Left ventricle myocardium inferior (tissue), 1 donor: ENCODE measurements at regions not wholly inside any gene's neighbourhood (a gene's known extent, or its start where the extent isn't known, plus 50 kb on each side); places are given as distances from the start of the nearest gene placed in this dataset.

Source experiments
- DNase-seq: peaks from one replicate; pipeline ENCODE4 v3.0.0-alpha.2; 2020
- H3K27ac ChIP-seq: fragments of 200-600 bp; replicated peaks from 2 replicates; pipeline ENCODE4 v1.8.0; 2021
- H3K27me3 ChIP-seq: fragments of 200-600 bp; 2 replicates; pipeline ENCODE4 v1.8.0; 2021; ENCODE audit warnings: low read depth
- H3K36me3 ChIP-seq: fragments of 200-600 bp; 2 replicates; pipeline ENCODE4 v1.8.0; 2021
- H3K4me1 ChIP-seq: fragments of 200-600 bp; 2 replicates; pipeline ENCODE4 v1.8.0; 2021
- H3K4me3 ChIP-seq: fragments of 200-600 bp; 2 replicates; pipeline ENCODE4 v1.8.0; 2021; ENCODE audit warnings: mild to moderate bottlenecking, moderate library complexity
- H3K9me3 ChIP-seq: fragments of 200-600 bp; replicated peaks from 2 replicates; pipeline ENCODE4 v1.8.0; 2021
- CTCF ChIP-seq: fragments of 200-600 bp; IDR thresholded peaks from 2 replicates; pipeline ENCODE4 v1.8.0; 2021; ENCODE audit warnings: antibody characterized with exemption, mild to moderate bottlenecking, borderline replicate concordance
- intact Hi-C: fragments of 100-400 bp; cut with micrococcal nuclease; formaldehyde crosslinking; loops from one replicate; pipeline ENCODE4 v1.11.0; 2022
- donor health status: DM: no; HTN: yes; CAD: no; lungs with severe emphysema.

- no peak overlapping the region for H3K27ac ChIP-seq
- H3K4me3 ChIP-seq = no peak overlapping the region
- DNase-seq = no peak
- no peak for TF ChIP-seq CTCF
- H3K36me3 ChIP-seq = no peaks in the 10 kb centered on the region
- H3K9me3 ChIP-seq = no peaks in the 10 kb centered on the region
- peaks cover 25% of the 10 kb centered on the region for H3K27me3 ChIP-seq
- H3K4me1 ChIP-seq = no peaks in the 10 kb centered on the region
- intact Hi-C loops = no loop called here
These were observed 77.2 kb upstream of the OTOS start for GRCh38 chr2:240217431-240218301.

GRCh38 chr2:240219208-240219890, 78.9 kb upstream of the OTOS start:
- intact Hi-C loops = no loop called here
- H3K4me3 ChIP-seq = no peak overlapping the region
- H3K27ac ChIP-seq = no peak overlapping the region
- peaks cover 39% of the 10 kb centered on the region for H3K27me3 ChIP-seq
- DNase-seq = no peak
- H3K9me3 ChIP-seq = no peaks in the 10 kb centered on the region
- TF ChIP-seq CTCF = no peak
- H3K4me1 ChIP-seq = no peaks in the 10 kb centered on the region
- no peaks in the 10 kb centered on the region for H3K36me3 ChIP-seq

DNA sequence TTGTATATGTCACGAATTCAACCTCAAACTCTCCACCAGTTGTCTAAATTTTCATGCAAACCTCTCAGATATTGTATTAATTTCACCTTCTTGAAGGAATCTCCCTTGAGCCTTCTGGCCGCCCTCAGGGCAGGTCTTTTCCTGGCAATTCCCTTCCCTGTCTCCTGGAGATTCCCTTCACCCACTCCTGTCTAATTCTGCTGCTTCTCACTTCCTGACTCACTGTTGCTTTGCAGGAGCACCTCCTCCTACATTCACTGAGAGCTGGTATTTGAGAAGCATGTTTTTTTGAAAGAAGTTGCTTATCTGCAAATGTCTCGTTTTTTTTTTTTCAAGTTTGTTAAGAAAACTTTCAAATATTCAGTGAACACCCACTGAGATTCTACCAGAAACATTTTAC, 79.9 kb upstream of the OTOS start:
- Histone ChIP-seq H3K4me1 (no peaks in the 10 kb centered on the region), H3K4me3 (no peak overlapping the region), H3K9me3 (no peaks in the 10 kb centered on the region), H3K27me3 (peaks cover 47% of the 10 kb centered on the region), H3K27ac (no peak overlapping the region), H3K36me3 (no peaks in the 10 kb centered on the region)
- no peak for TF ChIP-seq CTCF
- intact Hi-C loops = no loop called here
- no peak for DNase-seq

DNA sequence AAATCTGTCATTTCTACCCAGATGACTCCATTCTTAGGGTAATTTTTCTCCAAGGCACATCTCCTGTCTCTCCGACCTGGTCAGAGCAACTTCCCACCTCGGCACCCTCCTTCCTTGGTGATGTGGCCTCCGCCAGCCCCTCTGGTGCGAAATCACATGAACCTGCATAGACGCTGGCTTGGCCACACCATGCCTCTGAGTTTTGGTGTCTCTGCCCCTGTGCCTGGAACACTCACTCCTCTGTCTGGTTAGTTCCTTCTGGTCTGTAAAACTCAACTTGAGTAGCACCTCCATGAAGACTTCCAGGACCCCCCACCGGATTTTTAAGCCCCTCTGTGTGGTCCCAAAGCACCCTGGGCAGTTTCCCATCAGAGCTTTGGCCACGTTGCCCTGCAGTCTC, 83.2 kb upstream of the OTOS start:
- H3K27me3 ChIP-seq = peaks cover 43% of the 10 kb centered on the region

DNA sequence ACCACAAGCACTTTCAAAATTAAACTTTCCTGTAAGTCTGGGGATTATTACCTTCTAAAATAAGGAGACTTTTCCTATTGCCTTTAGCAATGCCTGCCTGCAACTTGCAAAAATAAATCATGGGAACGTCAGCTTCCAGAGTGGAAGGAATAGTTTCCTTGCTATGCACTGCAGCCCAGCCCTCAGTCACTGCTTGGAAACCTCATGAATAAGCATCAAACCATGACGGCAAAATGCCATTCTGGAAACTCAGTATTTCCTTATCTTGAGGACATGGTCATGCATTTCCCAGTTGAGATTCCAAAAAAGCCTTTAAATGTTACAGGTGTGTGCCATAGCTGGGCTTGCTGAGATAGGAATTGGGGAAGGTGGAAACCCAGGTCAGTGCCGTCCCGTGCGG, 84.2 kb upstream of the OTOS start:
- DNase-seq = no peak
- no peak overlapping the region for H3K27ac ChIP-seq
- peaks cover 10% of the 10 kb centered on the region for H3K9me3 ChIP-seq
- intact Hi-C loops = no loop called here
- TF ChIP-seq CTCF = no peak
- no peaks in the 10 kb centered on the region for H3K36me3 ChIP-seq
- H3K4me1 ChIP-seq = no peaks in the 10 kb centered on the region
- H3K27me3 ChIP-seq = peaks cover 43% of the 10 kb centered on the region
- H3K4me3 ChIP-seq = no peak overlapping the region

More for the DNA sequence above, 83.2 kb upstream of the OTOS start:
- Histone ChIP-seq H3K4me1 (no peaks in the 10 kb centered on the region), H3K36me3 (no peaks in the 10 kb centered on the region), H3K27ac (no peak overlapping the region), H3K9me3 (no peaks in the 10 kb centered on the region), H3K4me3 (no peak overlapping the region)
- no peak for DNase-seq
- TF ChIP-seq CTCF = no peak
- intact Hi-C loops = no loop called here
